Glutamatergic neuron (in vitro differentiated cells): ENCODE measurements at regions not wholly inside any gene's neighbourhood (a gene's known extent, or its start where the extent isn't known, plus 50 kb on each side); places are given as distances from the start of the nearest gene placed in this dataset.

ENCODE experiments used
- DNase-seq: peaks from one replicate; pipeline ENCODE4 v3.0.0; 2022
- H3K27ac Mint-ChIP-seq: one replicate; pipeline ENCODE4 v1.8.0; 2020; ENCODE audit warnings: mild to moderate bottlenecking, mixed read lengths, inconsistent platforms; ENCODE audit not compliant: unreplicated experiment
- H3K27me3 Mint-ChIP-seq: one replicate; pipeline ENCODE4 v1.8.0; 2020; ENCODE audit warnings: mild to moderate bottlenecking, moderate library complexity, mixed read lengths, inconsistent platforms; ENCODE audit not compliant: unreplicated experiment
- H3K36me3 Mint-ChIP-seq: one replicate; pipeline ENCODE4 v1.8.0; 2020; ENCODE audit warnings: mild to moderate bottlenecking, mixed read lengths, inconsistent platforms; ENCODE audit not compliant: unreplicated experiment
- H3K4me1 Mint-ChIP-seq: one replicate; pipeline ENCODE4 v1.8.0; 2020; ENCODE audit warnings: mild to moderate bottlenecking, low read depth, mixed read lengths, inconsistent platforms; ENCODE audit not compliant: unreplicated experiment
- H3K4me3 Mint-ChIP-seq: one replicate; pipeline ENCODE4 v1.8.0; 2020; ENCODE audit warnings: mild to moderate bottlenecking, mixed read lengths, inconsistent platforms; ENCODE audit not compliant: unreplicated experiment
- H3K9me3 Mint-ChIP-seq: one replicate; pipeline ENCODE4 v1.8.0; 2020; ENCODE audit warnings: mild to moderate bottlenecking, moderate library complexity, mixed read lengths, inconsistent platforms; ENCODE audit not compliant: unreplicated experiment
- CTCF ChIP-seq: fragments of 200-600 bp; sonication (generic); IDR thresholded peaks from one replicate; pipeline ENCODE4 v1.5.0; 2021; ENCODE audit not compliant: partially characterized antibody, unreplicated experiment

- no peak for TF ChIP-seq CTCF
- peaks cover 3% of the 10 kb centered on the region for H3K27me3 Mint-ChIP-seq
- no peak overlapping the region for H3K4me3 Mint-ChIP-seq
- no peak overlapping the region for H3K27ac Mint-ChIP-seq
- peaks cover 11% of the 10 kb centered on the region for H3K4me1 Mint-ChIP-seq
- peaks cover 5% of the 10 kb centered on the region for H3K9me3 Mint-ChIP-seq
- no peaks in the 10 kb centered on the region for H3K36me3 Mint-ChIP-seq
- no peak for DNase-seq
Measured at GRCh38 chr11:119515771-119516400, 92.9 kb upstream of the THY1 start.

DNA sequence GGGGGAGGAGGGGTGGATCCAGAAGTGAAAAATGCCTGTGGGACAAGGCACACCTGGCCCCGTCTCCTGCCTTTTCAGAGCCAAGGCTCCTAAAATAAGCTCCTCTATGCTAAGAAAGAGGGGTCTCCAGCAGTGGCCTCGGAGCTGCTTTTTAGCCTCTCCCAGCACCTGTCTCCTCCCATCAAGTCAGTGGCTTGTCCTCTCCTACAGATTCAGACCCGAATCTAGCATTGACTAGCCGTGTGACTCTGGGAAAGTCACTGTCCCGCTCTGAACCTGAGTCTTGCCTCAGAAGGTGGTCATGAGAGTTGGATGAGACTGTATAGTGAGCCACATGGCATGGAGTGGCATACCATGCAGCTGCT, 90.8 kb upstream of the THY1 start:
- no peak overlapping the region for H3K4me3 Mint-ChIP-seq
- peaks cover 20% of the 10 kb centered on the region for H3K4me1 Mint-ChIP-seq
- no peak for DNase-seq
- H3K27me3 Mint-ChIP-seq = peaks cover 5% of the 10 kb centered on the region
- no peak for TF ChIP-seq CTCF
- peaks cover 8% of the 10 kb centered on the region for H3K9me3 Mint-ChIP-seq
- no peaks in the 10 kb centered on the region for H3K36me3 Mint-ChIP-seq
- H3K27ac Mint-ChIP-seq = no peak overlapping the region

GRCh38 chr11:119513131-119513805, 90.3 kb upstream of the THY1 start:
- no peak for DNase-seq
- H3K4me1 Mint-ChIP-seq = peaks cover 20% of the 10 kb centered on the region
- H3K4me3 Mint-ChIP-seq = no peak overlapping the region
- H3K27me3 Mint-ChIP-seq = peaks cover 5% of the 10 kb centered on the region
- TF ChIP-seq CTCF = no peak
- H3K36me3 Mint-ChIP-seq = no peaks in the 10 kb centered on the region
- no peak overlapping the region for H3K27ac Mint-ChIP-seq
- H3K9me3 Mint-ChIP-seq = peaks cover 8% of the 10 kb centered on the region

DNA sequence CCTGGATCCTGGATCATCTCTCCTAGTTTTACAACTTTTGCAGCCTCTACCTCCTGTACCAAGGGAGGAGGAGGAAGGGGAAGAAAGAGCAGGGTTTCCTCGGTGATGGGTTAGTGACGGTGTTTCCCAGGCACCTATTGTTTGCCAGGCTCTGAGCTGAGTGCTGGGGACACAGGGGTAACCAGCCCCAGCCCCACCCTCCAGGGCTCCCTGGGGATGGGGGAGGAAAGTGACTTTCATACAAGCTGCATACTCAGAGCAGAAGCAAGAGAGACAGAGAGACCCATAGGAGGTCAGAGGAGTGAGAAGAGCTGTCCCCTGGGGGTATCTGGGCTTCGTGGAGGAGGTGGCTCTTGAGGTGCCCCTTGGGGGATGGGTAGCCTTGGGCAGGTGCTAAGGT, 89.4 kb upstream of the THY1 start:
- no peak for DNase-seq
- no peak for TF ChIP-seq CTCF
- no peak overlapping the region for H3K27ac Mint-ChIP-seq
- peak overlapping the region; percentile 49 for H3K4me3 Mint-ChIP-seq
- H3K9me3 Mint-ChIP-seq = peaks cover 8% of the 10 kb centered on the region
- no peaks in the 10 kb centered on the region for H3K36me3 Mint-ChIP-seq
- peaks cover 20% of the 10 kb centered on the region for H3K4me1 Mint-ChIP-seq
- peaks cover 5% of the 10 kb centered on the region for H3K27me3 Mint-ChIP-seq

- Mint-ChIP-seq H3K36me3 (no peaks in the 10 kb centered on the region), H3K4me1 (peaks cover 20% of the 10 kb centered on the region), H3K4me3 (peak overlapping the region; percentile 46), H3K27ac (no peak overlapping the region), H3K27me3 (peaks cover 5% of the 10 kb centered on the region), H3K9me3 (peaks cover 8% of the 10 kb centered on the region)
- no peak for DNase-seq
- no peak for TF ChIP-seq CTCF
Measured at GRCh38 chr11:119511614-119512306, 88.8 kb upstream of the THY1 start.
